Neuronal stem cell (in vitro differentiated cells): ENCODE measurements at regions not wholly inside any gene's neighbourhood (a gene's known extent, or its start where the extent isn't known, plus 50 kb on each side); places are given as distances from the start of the nearest gene placed in this dataset.

Source experiments
- DNase-seq: peaks from one replicate; pipeline ENCODE4 v3.0.0-alpha.2; 2013; ENCODE audit warnings: low spot score
- H2AFZ ChIP-seq: one replicate; pipeline ENCODE4 v1.6.1; 2013; ENCODE audit warnings: mild to moderate bottlenecking, low read length, inconsistent platforms
- H2AK5ac ChIP-seq: 2 replicates; pipeline ENCODE4 v1.6.1; 2013; ENCODE audit warnings: low read depth, mild to moderate bottlenecking, inconsistent platforms, low read length, moderate library complexity, mixed read lengths
- H2BK120ac ChIP-seq: 2 replicates; pipeline ENCODE4 v1.6.1; 2013; ENCODE audit warnings: low read depth, mild to moderate bottlenecking, inconsistent platforms, low read length, moderate library complexity, mixed read lengths
- H2BK12ac ChIP-seq: one replicate; pipeline ENCODE4 v1.6.1; 2013; ENCODE audit warnings: low read length, inconsistent platforms
- H2BK15ac ChIP-seq: 2 replicates; pipeline ENCODE4 v1.6.1; 2013; ENCODE audit warnings: mild to moderate bottlenecking, low read length, inconsistent platforms, mixed read lengths
- H2BK5ac ChIP-seq: one replicate; pipeline ENCODE4 v1.6.1; 2013; ENCODE audit warnings: inconsistent platforms, mild to moderate bottlenecking, low read length, moderate library complexity
- H3K14ac ChIP-seq: one replicate; pipeline ENCODE4 v1.6.1; 2013; ENCODE audit warnings: low read length, inconsistent platforms
- H3K18ac ChIP-seq: 2 replicates; pipeline ENCODE4 v1.6.1; 2013; ENCODE audit warnings: low read length, inconsistent platforms
- H3K23ac ChIP-seq: 2 replicates; pipeline ENCODE4 v1.6.1; 2013; ENCODE audit warnings: low read depth, mild to moderate bottlenecking, mixed read lengths, low read length, inconsistent platforms; ENCODE audit not compliant: poor library complexity
- H3K27ac ChIP-seq: replicated peaks from 3 replicates; pipeline ENCODE4 v1.5.1; 2013; ENCODE audit warnings: low read length, inconsistent platforms
- H3K27me3 ChIP-seq, 3 experiments: 2 replicates each; pipeline ENCODE4 v1.6.1; 2013; ENCODE audit warnings: low read length in 3 of 3, mild to moderate bottlenecking in 2 of 3, inconsistent platforms in 1 of 3, low read depth in 1 of 3, mixed read lengths in 1 of 3, moderate library complexity in 1 of 3; ENCODE audit not compliant: control insufficient read depth in 3 of 3, insufficient read depth in 3 of 3
- H3K36me3 ChIP-seq, 2 donors: replicated peaks in 1 of 2; 2 replicates each; pipeline ENCODE4 v1.6.1; 2013; ENCODE audit warnings: low read length in 2 of 2; ENCODE audit not compliant: control insufficient read depth in 2 of 2, insufficient read depth in 2 of 2
- H3K4ac ChIP-seq: 2 replicates; pipeline ENCODE4 v1.6.1; 2013; ENCODE audit warnings: inconsistent platforms, mild to moderate bottlenecking, low read length, moderate library complexity
- H3K4me1 ChIP-seq, 2 donors: 1 replicate in 1 of 2; 2 replicates in 1 of 2; pipeline ENCODE4 v1.6.1; 2013; ENCODE audit warnings: low read length in 2 of 2, low read depth in 1 of 2; ENCODE audit not compliant: control insufficient read depth in 2 of 2, insufficient read depth in 1 of 2
- H3K4me2 ChIP-seq: one replicate; pipeline ENCODE4 v1.6.1; 2013; ENCODE audit warnings: mild to moderate bottlenecking, low read length, inconsistent platforms; ENCODE audit not compliant: insufficient read depth, poor library complexity, severe bottlenecking
- H3K4me3 ChIP-seq, 2 donors: 2 replicates each; pipeline ENCODE4 v1.5.1; 2013; ENCODE audit warnings: low read length in 2 of 2, mild to moderate bottlenecking in 2 of 2, inconsistent platforms in 1 of 2, moderate library complexity in 1 of 2
- H3K79me1 ChIP-seq: one replicate; pipeline ENCODE4 v1.6.1; 2013; ENCODE audit warnings: low read depth, mild to moderate bottlenecking, inconsistent platforms, low read length, moderate library complexity
- H3K9ac ChIP-seq: one replicate; pipeline ENCODE4 v1.6.1; 2013; ENCODE audit warnings: mild to moderate bottlenecking, low read depth, low read length, inconsistent platforms; ENCODE audit not compliant: poor library complexity
- H3K9me3 ChIP-seq, 2 donors: replicated peaks in 1 of 2; 2 replicates each; pipeline versions ENCODE3 to v1.6.1; 2013; ENCODE audit warnings: low read length in 2 of 2, mild to moderate bottlenecking in 2 of 2, inconsistent platforms in 1 of 2, low read depth in 1 of 2, mixed read lengths in 1 of 2, moderate library complexity in 1 of 2; ENCODE audit not compliant: control insufficient read depth in 2 of 2, insufficient read depth in 1 of 2
- H4K8ac ChIP-seq: one replicate; pipeline ENCODE4 v1.6.1; 2013; ENCODE audit warnings: low read depth, mild to moderate bottlenecking, inconsistent platforms, low read length, moderate library complexity
- H4K91ac ChIP-seq: one replicate; pipeline ENCODE4 v1.6.1; 2013; ENCODE audit warnings: low read length, low read depth, mild to moderate bottlenecking, inconsistent platforms; ENCODE audit not compliant: poor library complexity
- WGBS, 2 donors: extraction: QIAGEN DNeasy Blood & Tissue Kit; methylation state at CpG; one replicate each; pipeline ENCODE4 v1.1.7; 2013; ENCODE audit warnings: missing lambda C conversion rate in 2 of 2, mixed read lengths in 1 of 2; ENCODE audit not compliant: insufficient read length in 2 of 2, insufficient replicate concordance in 1 of 2; ENCODE audit errors: extremely low coverage in 2 of 2; 5-methylcytosine and 5-hydroxymethylcytosine counted together

DNA sequence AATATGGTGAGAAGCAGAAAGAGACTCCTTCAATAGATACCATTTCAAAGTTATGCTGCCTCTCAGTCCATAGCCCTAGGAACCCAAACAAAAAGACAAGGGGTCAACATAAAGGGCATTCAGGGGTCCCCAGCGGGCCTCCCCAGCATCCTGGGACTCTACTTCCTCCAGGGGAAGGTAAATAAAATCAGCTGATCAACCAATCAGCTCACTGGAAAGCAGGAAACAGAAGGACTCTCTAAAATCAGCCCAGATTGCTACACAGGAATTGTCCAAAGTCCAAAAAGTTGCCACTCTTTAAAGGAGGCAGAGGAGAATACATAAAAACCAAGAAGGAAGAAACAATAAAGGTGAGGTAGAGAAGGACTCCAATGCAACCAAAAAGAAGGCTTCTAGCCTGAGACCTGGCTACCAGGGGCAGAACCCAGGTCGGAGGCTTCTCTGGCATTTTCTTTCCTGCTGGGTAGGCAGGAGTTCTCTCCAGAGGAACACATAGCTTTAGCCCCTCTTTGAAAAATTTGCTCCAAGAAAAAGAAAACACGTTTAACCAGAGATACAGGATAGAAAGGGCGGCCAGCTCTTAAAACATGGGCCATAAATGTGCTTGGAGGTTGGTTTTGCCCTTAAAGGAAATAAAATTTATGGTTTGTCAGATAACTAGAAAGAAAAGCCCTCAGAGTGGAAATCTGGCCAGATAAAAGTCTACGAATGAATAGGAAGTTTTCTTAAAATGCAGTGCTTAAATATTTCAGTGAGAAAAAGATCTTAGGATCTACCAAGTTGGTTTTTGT, 404.6 kb downstream of the SOX9 start:
- Histone ChIP-seq H3K9ac (no peak overlapping the region), H3K27me3 (no peaks in the 10 kb centered on the region), H2AK5ac (no peak overlapping the region), H2BK5ac (no peak overlapping the region), H2AFZ (no peak overlapping the region), H3K23ac (no peak overlapping the region), H3K18ac (no peak overlapping the region), H3K79me1 (peaks cover 3% of the 10 kb centered on the region), H3K9me3 (no peaks in the 10 kb centered on the region), H2BK15ac (no peak overlapping the region), H4K91ac (no peak overlapping the region), H3K27ac (no peak overlapping the region), H3K4me1 (peaks cover 8 to 12% of the 10 kb centered on the region in 2 donors), H3K36me3 (no peaks in the 10 kb centered on the region), H3K4me2 (no peak overlapping the region), H3K4me3 (no peak overlapping the region), H2BK12ac (no peak overlapping the region), H3K14ac (no peak overlapping the region), H4K8ac (no peak overlapping the region), H3K4ac (no peak overlapping the region), H2BK120ac (no peak overlapping the region)
- WGBS, 2 donors = no CpG with 5 or more reads among the region's 5 CpGs
- DNase-seq = no peak

DNA sequence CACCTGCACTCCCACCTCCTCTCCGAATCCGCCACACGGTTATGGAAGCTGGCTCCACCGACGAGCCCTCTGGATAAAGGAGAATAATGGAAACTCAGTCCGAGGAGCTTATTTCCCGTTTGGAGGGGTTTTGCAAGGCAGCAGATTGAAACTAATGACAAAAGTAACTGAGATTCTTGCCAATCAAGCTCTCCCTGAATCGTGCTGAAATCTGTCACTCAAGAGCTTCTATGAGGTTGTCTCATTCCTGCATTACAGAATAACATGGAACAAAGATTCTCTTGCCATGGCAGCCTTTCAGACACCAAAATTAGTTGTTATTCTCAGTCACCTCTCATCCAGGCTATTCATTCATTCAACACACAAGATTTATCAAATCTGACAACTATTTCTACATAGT, 405.9 kb downstream of the SOX9 start:
- H4K8ac ChIP-seq = no peak overlapping the region
- H3K27me3 ChIP-seq = no peaks in the 10 kb centered on the region
- H3K9ac ChIP-seq = no peak overlapping the region
- H3K14ac ChIP-seq = no peak overlapping the region
- no peak overlapping the region for H2BK12ac ChIP-seq
- H2AK5ac ChIP-seq = no peak overlapping the region
- H2BK15ac ChIP-seq = no peak overlapping the region
- no peak overlapping the region for H3K4me2 ChIP-seq
- H3K4ac ChIP-seq = no peak overlapping the region
- WGBS, 2 donors = no CpG with 5 or more reads among the region's 8 CpGs
- no peak overlapping the region for H3K27ac ChIP-seq
- H4K91ac ChIP-seq = no peak overlapping the region
- H3K79me1 ChIP-seq = peaks cover 3% of the 10 kb centered on the region
- H2BK120ac ChIP-seq = no peak overlapping the region
- H3K4me3 ChIP-seq = no peak overlapping the region
- no peak overlapping the region for H2AFZ ChIP-seq
- H3K18ac ChIP-seq = no peak overlapping the region
- no peak for DNase-seq
- H3K36me3 ChIP-seq = no peaks in the 10 kb centered on the region
- peaks cover 11 to 14% of the 10 kb centered on the region in 2 donors for H3K4me1 ChIP-seq
- no peaks in the 10 kb centered on the region for H3K9me3 ChIP-seq
- no peak overlapping the region for H2BK5ac ChIP-seq
- H3K23ac ChIP-seq = no peak overlapping the region

- Histone ChIP-seq H3K36me3 (no peaks in the 10 kb centered on the region), H2AK5ac (peak overlapping the region; percentile 23), H2BK5ac (peak overlapping the region; percentile 7), H3K18ac (peak overlapping the region; percentile 89), H3K9ac (no peak overlapping the region), H3K9me3 (no peaks in the 10 kb centered on the region), H3K4me3 (no peak overlapping the region), H3K4ac (no peak overlapping the region), H2BK15ac (peak overlapping the region; percentile 41), H2AFZ (no peak overlapping the region), H3K4me1 (peaks cover 11 to 14% of the 10 kb centered on the region in 2 donors), H2BK12ac (peak overlapping the region; percentile 47), H4K8ac (no peak overlapping the region), H3K27ac (no peak overlapping the region), H3K4me2 (no peak overlapping the region), H3K14ac (no peak overlapping the region), H4K91ac (no peak overlapping the region), H2BK120ac (peak overlapping the region; percentile 21), H3K23ac (no peak overlapping the region), H3K79me1 (peaks cover 3% of the 10 kb centered on the region), H3K27me3 (no peaks in the 10 kb centered on the region)
- no peak for DNase-seq
- no CpG with 5 or more reads among the region's 9 CpGs for WGBS, 2 donors
These were observed 407.0 kb downstream of the SOX9 start for GRCh38 chr17:72527789-72528188.

- Histone ChIP-seq H3K9ac (no peak overlapping the region), H3K4me2 (no peak overlapping the region), H3K27me3 (no peaks in the 10 kb centered on the region), H4K8ac (no peak overlapping the region), H3K36me3 (no peaks in the 10 kb centered on the region), H3K14ac (no peak overlapping the region), H2BK12ac (no peak overlapping the region), H3K4ac (no peak overlapping the region), H4K91ac (no peak overlapping the region), H3K27ac (no peak overlapping the region), H3K4me3 (no peak overlapping the region), H2BK15ac (peak overlapping the region; percentile 41), H3K4me1 (peaks cover 11 to 14% of the 10 kb centered on the region in 2 donors), H3K9me3 (no peaks in the 10 kb centered on the region), H2AFZ (no peak overlapping the region), H3K23ac (no peak overlapping the region), H2BK120ac (no peak overlapping the region), H3K79me1 (peaks cover 3% of the 10 kb centered on the region), H2AK5ac (no peak overlapping the region), H2BK5ac (no peak overlapping the region), H3K18ac (no peak overlapping the region)
- WGBS, 2 donors = no CpG with 5 or more reads among the region's 2 CpGs
- DNase-seq = no peak
These were observed 407.9 kb downstream of the SOX9 start for GRCh38 chr17:72528683-72529082.
